ENCODE measurements at regions not wholly inside any gene's neighbourhood (a gene's known extent, or its start where the extent isn't known, plus 50 kb on each side); places are given as distances from the start of the nearest gene placed in this dataset.

- no peaks in the 10 kb centered on the region for H3K36me3 ChIP-seq
- DNase-seq (no peak), ATAC-seq (no peak)
- in situ Hi-C loops (cut with MboI; ENCODE audit: low sequenced_read_pairs in 4 of 4): no loop called here
- H3K4me3 ChIP-seq: no peak overlapping the region
- intact Hi-C loops (cut with DNase I; ENCODE audit: low total_unique reads): no loop called here
- H3K27me3 ChIP-seq: no peaks in the 10 kb centered on the region
- H3K9me3 ChIP-seq: peaks cover 0 to 24% (median 0%) of the 10 kb centered on the region in 3 donors
- TF ChIP-seq POLR2A (IDR thresholded peaks at IDR 0.05): no peak
- no peak for TF ChIP-seq CTCF (IDR thresholded peaks at IDR 0.05 in 4 of 5, conservative IDR thresholded peaks at IDR 0.05 in 1 of 5)
- no peaks in the 10 kb centered on the region for H3K4me1 ChIP-seq
- H3K27ac ChIP-seq: no peak overlapping the region
Observed at GRCh38 chr12:94812345-94812744, 162.0 kb upstream of the TMCC3 start.

- in situ Hi-C loops (cut with MboI; ENCODE audit: low sequenced_read_pairs in 4 of 4): no loop called here
- intact Hi-C loops (cut with DNase I; ENCODE audit: low total_unique reads): no loop called here
- Histone ChIP-seq H3K36me3 (no peaks in the 10 kb centered on the region), H3K4me1 (no peaks in the 10 kb centered on the region), H3K9me3 (peaks cover 0 to 24% (median 0%) of the 10 kb centered on the region in 3 donors), H3K27ac (no peak overlapping the region), H3K4me3 (no peak overlapping the region), H3K27me3 (no peaks in the 10 kb centered on the region)
- TF ChIP-seq POLR2A (IDR thresholded peaks at IDR 0.05): no peak
- no peak for TF ChIP-seq CTCF (IDR thresholded peaks at IDR 0.05 in 4 of 5, conservative IDR thresholded peaks at IDR 0.05 in 1 of 5)
- DNase-seq: no peak
- ATAC-seq: no peak
Observed at GRCh38 chr12:94811611-94812010, 161.3 kb upstream of the TMCC3 start.

- TF ChIP-seq POLR2A (IDR thresholded peaks at IDR 0.05) (no peak), CTCF (IDR thresholded peaks at IDR 0.05 in 4 of 5, conservative IDR thresholded peaks at IDR 0.05 in 1 of 5) (no peak)
- H3K27me3 ChIP-seq: no peaks in the 10 kb centered on the region
- intact Hi-C loops (cut with DNase I; ENCODE audit: low total_unique reads): no loop called here
Observed at GRCh38 chr12:94807951-94808350, 157.6 kb upstream of the TMCC3 start.

GRCh38 chr12:94806617-94807016 is 156.3 kb upstream of the TMCC3 start:
- no peak for DNase-seq
- TF ChIP-seq POLR2A (IDR thresholded peaks at IDR 0.05) (no peak), CTCF (IDR thresholded peaks at IDR 0.05 in 4 of 5, conservative IDR thresholded peaks at IDR 0.05 in 1 of 5) (no peak)
- intact Hi-C loops (cut with DNase I; ENCODE audit: low total_unique reads): no loop called here
- Histone ChIP-seq H3K27ac (no peak overlapping the region), H3K9me3 (peaks cover 0 to under 1% (median 0%) of the 10 kb centered on the region in 3 donors), H3K4me3 (no peak overlapping the region), H3K27me3 (no peaks in the 10 kb centered on the region), H3K4me1 (no peaks in the 10 kb centered on the region), H3K36me3 (no peaks in the 10 kb centered on the region)
- in situ Hi-C loops (cut with MboI; ENCODE audit: low sequenced_read_pairs in 4 of 4): no loop called here
- ATAC-seq: no peak

More at GRCh38 chr12:94807951-94808350, 157.6 kb upstream of the TMCC3 start:
- no peaks in the 10 kb centered on the region for H3K4me1 ChIP-seq
- H3K36me3 ChIP-seq: no peaks in the 10 kb centered on the region
- in situ Hi-C loops (cut with MboI; ENCODE audit: low sequenced_read_pairs in 4 of 4): no loop called here
- no peak overlapping the region for H3K27ac ChIP-seq
- peaks cover 0 to 14% (median 0%) of the 10 kb centered on the region in 3 donors for H3K9me3 ChIP-seq
- no peak for ATAC-seq
- H3K4me3 ChIP-seq: no peak overlapping the region
- no peak for DNase-seq

Measured in gastrocnemius medialis (tissue), 4 donors.